Activated T-helper 1 cell treated with anti-CD3 and anti-CD28 coated beads, Interleukin-2, amount 50 U/mL, for 16 hours (primary cell): ENCODE measurements at regions not wholly inside any gene's neighbourhood (a gene's known extent, or its start where the extent isn't known, plus 50 kb on each side); places are given as distances from the start of the nearest gene placed in this dataset.

Source experiments
- DNase-seq, 2 donors: peaks; one replicate each; pipeline ENCODE4 v3.0.0-alpha.2; 2020; ENCODE audit warnings: low read depth in 1 of 2, low spot score in 1 of 2

DNA sequence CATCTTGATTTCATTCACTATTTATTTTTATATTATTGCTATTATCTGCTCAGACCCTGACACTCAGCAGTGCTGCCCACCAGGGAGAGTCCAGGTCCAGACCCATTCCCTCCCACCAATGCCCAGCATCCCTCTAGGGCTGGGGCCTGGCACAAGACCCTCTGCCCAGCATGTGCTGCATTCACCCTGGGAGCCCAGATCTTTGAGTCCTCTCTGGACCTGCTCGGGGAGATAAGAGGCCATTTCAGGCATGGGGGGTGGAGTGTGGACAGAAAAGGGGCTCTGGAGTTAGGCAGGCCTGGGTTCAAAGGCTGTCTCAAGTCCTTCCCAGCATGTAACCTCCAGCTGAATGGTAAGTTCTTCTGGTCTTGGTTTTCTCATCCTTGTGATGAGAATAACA lies 209.6 kb downstream of the CYP26B1 start:
- no peak for DNase-seq

DNA sequence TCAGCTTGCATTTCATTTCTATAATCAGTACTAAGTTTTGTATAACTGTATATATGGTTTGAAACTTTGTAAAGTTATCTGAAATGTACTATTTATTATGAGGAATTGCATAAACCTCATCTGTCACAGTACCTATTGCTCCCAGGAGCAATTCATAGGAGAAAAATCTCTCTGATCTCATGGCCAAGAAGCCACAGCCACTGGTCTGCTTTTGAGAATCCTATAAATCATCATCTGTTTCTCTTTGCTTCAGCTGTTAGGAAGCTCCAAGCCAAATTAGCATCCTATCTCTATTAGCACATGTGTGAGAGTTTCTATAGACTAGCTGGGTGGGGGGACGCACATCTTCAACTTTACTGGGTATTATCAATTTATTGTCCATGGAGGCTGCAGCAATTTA lies 210.3 kb downstream of the CYP26B1 start:
- DNase-seq: no peak

DNA sequence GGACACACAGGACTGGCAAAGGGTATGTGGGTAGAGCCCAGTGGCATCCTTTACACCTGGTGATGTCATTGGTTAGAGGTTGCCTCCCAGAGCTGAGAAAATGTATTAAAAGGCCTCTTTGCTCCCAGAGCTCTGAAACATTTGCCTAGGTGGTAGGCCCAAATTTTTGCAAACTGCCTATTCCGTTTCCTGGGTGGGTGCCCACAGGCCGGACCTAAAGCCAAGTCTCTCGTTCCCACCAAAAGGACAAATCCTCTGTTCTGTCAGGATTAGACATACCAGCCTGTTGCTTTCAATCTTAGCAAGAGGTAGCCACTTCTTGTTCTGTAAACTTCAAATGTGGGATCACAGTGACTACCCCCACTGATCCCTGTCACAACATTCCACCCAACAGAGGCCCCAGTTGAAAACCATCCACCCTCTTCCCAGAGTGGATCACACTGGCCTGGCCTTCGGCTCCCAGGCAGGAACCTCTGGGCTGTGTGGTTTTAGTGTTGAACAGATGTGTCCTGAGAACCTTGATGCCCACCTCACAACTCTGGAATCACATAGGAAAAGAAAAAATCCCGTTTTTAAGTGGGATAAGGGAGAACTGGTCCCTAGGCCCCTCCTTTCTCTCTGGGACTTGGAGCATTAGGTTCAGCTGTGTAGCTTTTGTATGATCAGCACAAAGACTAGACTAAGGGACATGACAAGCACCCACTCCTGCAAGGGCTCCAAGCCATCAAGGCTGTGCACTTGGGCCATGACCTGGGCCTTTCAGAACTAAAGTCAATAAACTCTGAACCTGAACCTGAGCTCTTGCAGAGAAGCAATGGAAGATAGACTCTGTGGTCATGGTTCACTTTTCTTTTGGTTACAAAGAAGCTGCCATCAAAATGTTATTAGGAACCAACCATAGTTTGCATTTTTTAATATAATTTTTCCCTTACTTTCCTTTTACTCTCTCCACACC lies 211.3 kb downstream of the CYP26B1 start:
- DNase-seq: no peak

DNA sequence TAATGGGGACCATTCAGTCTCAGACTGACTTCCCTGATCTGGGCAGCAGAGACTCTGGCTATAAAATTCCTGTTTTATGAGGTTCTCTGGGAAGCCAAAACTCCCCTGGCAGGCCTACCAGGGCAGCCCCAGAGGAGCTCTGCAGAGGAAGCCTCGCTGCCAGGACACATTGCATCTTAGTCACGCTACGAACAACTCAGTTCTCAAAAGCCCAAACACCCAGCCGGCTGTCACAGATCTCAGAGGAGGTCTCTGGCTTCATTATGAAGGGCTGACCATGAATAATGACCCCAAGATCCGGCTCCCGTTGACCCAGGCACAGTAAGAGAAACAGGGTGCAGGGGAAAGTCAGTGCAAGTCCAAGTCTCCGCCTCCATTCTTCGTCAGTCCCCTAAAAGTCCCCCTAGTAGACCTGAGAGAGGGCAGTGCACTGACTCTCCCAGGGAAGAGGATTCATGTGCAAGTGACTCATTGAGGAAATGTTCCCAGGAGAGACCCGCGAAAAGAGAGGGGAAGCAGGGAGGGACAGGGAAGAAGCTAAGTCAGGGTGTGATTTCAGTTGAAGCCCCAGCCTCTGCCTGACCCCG lies 212.3 kb downstream of the CYP26B1 start:
- DNase-seq: no peak

DNA sequence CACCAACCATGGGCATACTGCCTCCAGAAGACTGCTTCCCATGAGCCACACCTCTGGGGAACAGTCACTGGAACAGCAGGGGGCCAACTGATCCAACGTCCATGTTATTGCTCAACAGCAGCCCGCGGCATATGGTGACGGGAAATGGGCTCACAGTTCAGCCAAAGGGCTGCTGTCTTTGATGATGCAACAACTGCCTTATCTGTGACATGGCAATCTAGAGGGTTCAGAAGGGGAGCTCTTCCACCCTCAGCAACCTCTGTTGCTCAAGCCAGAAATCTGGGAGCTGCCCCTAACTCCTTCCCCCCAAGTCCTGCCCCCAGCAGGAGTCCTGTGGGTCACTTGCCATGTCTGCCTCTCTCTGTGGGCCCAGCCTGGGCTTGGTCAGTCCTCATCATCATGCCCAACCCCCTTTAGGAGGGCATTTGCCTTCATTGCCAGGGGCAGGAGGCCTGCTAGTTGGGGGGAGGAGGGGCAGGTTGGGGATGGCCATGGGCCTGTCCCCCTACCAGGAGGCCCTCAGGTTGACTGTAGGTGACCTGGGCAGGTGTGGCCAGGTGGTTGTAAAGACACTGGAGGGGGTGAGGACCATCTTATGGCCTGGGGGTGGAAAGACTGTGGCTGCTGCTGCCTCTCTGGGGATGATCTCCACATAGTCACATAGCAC lies 212.9 kb downstream of the CYP26B1 start:
- DNase-seq: no peak

DNA sequence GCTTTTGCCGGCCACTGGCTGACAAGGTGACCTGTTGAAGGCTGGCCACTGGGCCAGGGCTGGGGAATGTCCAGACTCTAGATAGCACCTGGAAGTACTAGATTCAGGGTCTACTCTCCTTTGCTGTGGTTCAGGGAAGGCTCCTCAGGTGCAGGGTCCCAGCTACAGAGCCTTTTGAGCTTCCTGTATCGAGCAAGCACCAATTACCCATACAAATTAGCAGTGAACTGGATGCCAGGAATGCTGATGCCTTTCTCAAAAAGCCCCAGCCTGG lies 213.4 kb downstream of the CYP26B1 start:
- no peak for DNase-seq

DNA sequence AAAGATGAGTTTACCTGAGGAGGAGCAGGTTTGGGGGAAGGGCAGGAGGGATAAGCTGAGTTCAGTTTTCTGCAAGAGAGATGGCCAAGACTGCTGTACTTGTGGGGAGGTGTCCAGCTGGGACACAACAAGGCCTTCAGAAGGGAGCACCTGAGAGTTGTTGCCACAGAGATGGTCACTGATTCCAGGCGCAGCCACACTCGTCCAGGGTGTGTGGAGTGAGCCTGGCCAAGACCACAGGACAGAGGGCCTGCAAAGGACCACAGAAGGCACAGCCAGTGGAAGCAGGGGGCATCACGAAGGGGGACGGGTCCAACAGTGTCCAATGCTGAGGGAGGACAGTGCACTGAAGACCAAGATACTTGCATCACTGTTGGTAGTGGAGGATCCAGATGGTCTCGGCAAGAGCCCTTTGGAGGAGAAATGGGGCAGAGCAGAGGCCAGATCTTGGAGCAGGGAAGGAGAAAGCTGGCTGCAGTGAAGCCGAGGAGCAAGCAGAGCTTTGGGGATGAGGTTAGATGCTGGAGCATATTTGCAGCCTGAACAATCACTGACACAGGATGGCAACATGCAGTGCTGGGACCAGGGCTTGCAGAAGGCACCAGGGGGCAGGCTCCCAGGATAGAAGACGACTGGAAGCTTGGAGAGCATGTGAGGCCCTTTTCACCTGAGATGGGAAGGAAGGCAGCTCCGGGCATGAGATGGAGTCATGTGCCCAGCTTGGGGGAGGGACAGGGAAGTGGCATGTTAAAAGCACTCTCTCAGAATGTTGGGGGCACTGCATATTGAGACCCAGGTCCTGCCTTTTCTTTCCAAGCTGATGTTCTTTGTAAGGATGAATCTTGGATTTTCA lies 214.0 kb downstream of the CYP26B1 start:
- DNase-seq: no peak

DNA sequence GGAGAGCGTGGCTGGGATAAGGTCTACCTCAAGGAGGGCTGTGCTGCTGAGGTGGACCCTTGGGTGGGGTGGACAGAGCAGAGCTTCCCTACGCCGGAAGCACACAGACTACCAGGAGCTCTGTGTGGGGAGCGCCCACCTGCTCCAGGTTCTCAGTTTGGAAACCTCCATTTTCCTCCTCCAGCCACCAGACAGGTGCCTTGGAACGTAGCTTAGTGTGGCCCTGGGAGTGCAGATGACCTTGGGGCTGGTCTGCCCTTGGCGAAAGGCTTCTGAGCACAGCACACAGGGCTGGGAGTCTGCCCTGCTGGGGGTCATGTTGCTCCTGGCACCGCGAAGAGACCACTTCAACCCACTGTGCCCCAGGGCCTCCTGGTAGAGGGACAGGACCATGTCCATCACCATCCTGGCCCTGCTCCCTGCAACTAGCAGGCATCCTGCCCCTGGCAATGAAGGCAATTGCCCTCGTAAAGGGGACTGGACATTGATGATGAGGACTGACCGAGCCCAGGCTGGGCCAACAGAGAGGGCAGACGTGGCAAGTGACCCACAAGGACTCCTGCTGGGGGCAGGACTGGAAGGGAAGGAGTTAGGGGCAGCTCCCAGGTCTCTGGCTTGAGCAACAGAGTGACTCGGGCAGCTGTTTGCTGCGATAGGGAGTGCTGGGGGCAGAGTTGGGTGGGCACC lies 214.7 kb downstream of the CYP26B1 start:
- no peak for DNase-seq

DNA sequence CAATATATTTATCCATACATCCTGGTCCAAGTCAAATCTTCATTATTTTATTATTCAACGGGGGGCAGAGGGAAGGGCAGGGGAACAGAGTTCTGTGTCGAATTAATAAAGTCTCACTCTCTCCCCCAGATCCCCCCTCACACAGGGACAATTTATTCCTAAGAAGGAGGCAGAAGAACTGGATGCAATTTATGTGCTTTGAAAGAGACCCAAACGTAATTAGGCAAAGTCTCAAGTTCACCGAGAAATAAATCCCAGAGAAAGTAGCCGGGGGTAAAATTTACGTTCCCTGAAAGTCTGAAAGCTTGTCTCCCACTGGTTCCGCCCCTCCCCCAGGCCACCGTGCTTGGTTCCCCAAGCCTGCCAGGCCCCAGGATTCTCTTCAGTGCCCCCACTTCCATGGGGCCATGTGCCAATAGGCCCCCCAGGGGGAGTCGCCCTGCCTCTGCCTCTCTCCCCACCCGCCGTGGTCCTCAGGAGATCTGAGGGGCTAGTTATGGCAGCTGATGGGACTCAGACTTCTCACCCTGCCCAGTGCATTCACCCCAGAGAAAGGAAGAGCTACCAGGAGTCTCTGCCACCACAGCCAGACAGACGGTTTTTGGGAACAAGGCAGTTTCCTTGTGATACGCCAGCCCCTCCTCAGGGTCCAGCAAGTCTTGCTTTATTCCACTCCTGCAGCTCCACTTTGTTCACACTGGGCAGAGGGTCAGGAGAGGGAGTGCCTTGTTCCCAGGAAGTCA lies 215.5 kb downstream of the CYP26B1 start:
- no peak for DNase-seq

DNA sequence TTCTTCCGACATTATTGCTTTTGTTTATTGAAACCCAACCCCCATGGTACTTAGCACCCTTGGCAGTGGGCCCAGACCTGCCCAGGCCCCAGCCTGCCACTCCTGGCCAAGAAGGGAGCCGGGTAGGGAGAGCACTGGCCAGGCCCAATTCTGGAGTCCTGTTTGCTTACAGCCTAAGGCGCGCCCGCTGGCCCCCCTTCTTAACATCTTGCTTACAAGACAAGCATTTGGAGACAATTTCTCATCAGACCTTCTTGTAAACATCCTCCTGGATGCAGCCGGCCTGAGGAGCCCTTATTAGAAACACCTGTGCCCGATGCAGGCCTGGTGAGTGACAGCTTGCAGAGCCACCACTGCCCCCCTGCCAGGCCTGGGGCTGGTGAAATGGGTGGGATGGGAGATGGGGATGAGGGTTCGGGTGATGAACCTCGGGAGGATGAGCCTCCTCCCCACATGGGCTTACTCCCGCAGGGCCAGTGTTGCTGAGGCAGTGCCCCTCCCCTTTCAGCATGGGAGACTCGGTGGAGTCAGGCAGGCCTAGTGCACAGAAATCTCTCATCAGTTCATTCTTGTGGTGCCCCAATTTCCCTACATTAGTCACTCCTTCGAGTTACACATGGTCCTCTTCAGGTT lies 217.5 kb downstream of the CYP26B1 start:
- no peak for DNase-seq

DNA sequence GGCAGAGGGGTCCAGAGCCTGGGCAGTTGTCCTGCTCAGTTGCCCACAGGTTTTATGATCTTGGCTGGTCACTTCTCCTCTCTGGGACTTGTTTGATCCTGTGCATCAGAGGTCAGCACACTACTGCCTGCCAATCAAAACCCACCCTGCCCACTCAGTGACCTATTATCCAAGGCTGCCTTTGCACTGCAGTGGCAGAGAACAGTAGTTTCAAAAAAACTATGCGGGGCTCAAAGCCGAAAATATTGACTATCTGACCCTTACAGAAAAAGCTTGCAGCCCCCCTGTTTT lies 218.2 kb downstream of the CYP26B1 start:
- DNase-seq: no peak

DNA sequence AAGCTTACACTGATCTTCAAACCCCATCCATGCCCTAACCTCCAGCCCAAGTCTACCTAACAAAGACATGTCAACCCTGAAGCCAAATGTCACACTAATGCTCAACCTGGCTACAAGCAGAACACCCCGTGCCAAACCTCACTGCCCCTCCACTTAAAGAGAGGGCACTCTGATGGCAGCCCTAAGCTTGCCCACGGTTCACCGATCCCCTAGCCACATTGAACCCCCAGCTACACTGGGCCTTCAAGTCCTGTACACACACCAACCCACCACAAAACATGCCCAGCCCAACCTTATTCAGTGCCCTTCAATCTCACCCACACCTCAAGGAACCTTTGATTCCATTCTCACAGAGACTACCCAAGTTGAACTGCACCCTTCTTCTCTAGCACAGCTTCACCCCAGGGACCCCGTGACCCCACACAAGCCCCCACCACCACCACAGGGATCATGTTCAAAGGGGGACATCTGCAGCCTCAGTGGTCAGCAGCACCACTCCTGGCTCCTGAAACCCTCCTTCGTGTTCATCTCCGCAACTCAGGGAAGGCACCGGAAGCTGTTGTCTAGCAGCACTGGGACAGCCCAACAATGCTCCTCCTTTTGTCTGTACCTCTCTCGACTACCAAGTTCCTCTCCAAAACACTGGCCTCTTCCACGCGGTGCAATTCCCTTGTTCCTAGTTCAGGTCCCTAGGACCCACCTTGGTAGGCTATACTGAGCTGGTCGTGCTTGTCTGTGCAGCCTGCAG lies 218.8 kb downstream of the CYP26B1 start:
- DNase-seq: no peak

DNA sequence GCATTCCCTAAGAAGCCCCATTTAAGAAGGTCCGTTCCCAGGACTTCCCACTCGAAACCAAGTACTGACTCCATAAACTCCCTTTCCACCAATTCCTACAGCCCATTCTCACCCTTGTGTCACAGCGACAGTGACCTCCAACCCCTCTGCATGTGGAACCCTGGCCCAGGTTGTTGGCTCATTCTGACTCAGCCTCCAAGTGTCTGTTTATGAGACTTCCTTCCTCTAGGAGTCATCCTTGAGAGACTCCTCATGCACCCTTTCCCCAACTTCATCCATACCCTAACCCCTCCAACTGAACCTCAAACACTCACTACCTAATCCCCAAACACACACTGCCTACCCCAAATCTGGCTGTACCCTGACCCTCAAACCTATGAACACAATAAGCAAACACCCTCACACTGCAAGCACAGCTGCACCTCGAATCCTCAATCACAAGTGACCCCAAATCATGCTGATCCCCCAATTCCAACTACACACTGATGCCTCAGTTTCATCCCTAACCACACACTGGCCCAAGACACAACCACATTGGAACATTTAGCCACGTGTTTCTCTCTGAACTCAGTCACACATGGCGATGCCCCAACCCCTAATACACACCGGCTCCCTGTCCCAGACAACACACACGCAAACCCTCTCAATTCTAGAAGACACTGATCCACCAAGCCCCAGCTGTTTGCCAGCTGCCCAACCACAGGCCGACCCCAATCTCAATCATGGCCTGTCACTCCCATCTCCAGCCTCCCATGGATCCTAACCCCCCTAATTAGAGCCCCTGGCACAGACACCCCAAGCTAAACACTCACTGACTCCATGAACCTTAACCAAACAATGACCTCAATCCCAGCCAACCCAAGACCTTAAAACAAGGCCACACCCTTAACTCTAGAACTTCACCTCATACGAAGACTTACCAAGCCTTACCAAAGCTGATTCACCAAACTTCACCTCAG lies 219.6 kb downstream of the CYP26B1 start:
- DNase-seq: no peak

DNA sequence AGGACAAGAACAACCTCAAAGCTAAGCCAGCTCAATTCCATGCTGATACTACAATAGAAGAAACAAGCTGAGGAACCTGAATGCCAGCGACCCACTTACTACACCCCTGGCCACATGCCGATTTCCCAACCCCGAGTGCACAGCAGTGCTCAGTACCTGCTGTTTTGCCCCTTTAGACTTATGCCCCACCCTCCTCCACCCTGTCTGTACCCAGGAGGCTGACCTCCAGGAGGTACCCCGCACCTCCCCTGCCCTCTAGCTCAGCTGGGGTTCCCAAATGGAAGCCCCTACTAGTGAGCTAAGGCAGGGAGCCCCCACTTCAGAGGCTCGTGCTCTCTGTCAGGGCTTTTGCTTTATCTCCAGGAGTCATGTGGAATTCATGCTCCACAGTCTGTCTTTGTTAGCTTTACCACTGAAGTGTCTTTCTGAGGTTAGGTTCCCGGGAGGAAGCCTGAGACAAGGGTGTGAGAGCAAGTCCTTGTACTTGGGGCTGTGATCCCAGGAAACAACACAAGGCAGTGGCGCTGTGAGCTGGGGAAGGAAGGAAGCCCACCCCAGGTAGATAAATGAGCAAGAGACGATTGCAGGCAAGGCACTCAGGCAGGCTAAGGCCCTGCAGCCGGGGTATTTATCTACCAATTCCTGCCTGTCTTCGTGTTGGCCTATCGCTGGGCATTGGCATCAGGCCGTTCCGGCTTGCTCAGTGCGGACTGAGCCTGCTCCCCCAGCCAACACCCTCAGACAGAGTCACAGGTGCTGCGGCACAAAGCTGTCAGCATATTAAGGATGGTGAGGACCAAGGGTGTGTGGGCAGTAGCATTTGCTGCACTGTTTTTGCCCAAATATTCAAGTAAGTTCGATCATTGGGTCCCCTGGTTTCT lies 220.5 kb downstream of the CYP26B1 start:
- DNase-seq: no peak

DNA sequence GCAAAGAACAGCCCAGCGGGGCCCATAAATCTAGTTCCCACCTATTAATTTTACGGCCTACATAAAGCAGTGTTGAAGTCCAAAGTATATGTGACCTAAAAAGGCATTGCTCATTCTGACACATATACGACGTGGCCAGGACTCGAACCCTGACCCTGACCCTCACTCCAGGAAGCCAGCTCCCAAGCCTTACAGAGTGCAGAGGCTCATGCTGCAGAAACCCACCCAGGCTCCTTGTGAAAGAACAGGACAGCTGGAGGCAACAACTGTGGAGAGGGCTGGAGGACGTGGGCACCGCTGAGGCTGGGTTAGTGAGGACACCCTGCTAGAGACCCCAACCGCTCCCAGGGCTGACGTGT lies 221.6 kb downstream of the CYP26B1 start:
- DNase-seq: no peak

DNA sequence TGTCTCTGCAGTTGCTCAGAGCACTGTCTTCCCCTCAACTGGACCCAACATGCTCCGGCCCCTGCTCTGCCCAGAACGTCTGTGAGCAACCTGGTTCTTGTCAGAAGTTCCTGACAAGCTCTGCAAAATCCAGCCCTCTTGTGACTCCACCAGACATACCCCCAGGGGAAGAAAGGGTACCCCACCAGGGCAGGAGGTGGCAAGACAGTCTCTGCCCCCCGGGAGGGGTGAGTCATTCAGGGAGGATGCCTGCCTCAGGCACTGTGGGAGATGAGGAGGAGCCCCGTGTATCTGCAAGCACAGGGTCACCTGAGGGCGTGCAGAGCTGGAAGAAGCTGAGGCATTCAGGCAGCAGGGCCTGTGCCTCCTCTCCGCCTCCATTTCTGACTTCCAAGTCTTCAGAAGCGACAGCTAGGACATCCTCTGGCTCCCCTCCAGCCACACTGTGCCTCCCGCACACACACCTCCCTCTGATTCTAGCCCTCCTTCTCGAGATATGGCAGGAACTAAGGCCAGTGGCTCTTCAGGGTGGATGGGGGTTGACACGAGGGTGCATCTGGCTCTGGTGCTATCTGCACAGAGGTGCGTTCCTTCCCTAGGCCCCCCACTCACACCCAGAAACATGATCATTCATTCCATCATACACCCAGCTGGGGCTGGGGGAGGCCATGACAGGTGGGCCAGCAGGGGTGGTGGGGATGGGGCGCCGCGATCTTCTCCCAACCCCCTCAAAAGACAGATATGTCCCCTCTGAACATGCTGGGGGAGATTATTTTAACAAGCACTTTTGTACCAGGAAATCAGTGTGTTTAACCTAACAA lies 222.2 kb downstream of the CYP26B1 start:
- no peak for DNase-seq
